GM12878 (cell line): ENCODE measurements at regions not wholly inside any gene's neighbourhood (a gene's known extent, or its start where the extent isn't known, plus 50 kb on each side); places are given as distances from the start of the nearest gene placed in this dataset.

Experiments
- BACH1 ChIP-seq: fragments of 450-650 bp; IDR thresholded peaks from 2 replicates; pipeline ENCODE4 v1.6.1; 2017; ENCODE audit warnings: mild to moderate bottlenecking, borderline replicate concordance
- CHD4 ChIP-seq: fragments of 200-600 bp; sonication (generic); IDR thresholded peaks from 2 replicates; pipeline ENCODE4 v1.6.1; 2016; ENCODE audit warnings: mild to moderate bottlenecking
- CTCF ChIP-seq, 3 experiments: IDR thresholded peaks in 2 of 3; conservative IDR thresholded peaks in 1 of 3; 2 replicates each; pipeline ENCODE4 v1.5.1; 2011; ENCODE audit warnings: low read depth in 3 of 3, low read length in 3 of 3, mild to moderate bottlenecking in 3 of 3, control low read depth in 2 of 3, moderate library complexity in 2 of 3, inconsistent platforms in 1 of 3, mixed read lengths in 1 of 3; ENCODE audit not compliant: control insufficient read depth in 2 of 3, insufficient read depth in 1 of 3; ENCODE audit errors: extremely low read depth in 1 of 3
- EZH2 ChIP-seq: IDR thresholded peaks from 2 replicates; pipeline ENCODE4 v1.6.1; 2012; ENCODE audit warnings: low read depth, mild to moderate bottlenecking, control low read depth, inconsistent platforms, low read length, borderline replicate concordance; ENCODE audit not compliant: control insufficient read depth
- LARP7 ChIP-seq: fragments of 450-650 bp; IDR thresholded peaks from 2 replicates; pipeline ENCODE4 v1.6.1; 2017; ENCODE audit warnings: mild to moderate bottlenecking
- MXI1 ChIP-seq: fragments of 150-350 bp; IDR thresholded peaks from 2 replicates; pipeline ENCODE4 v1.6.1; 2011; ENCODE audit warnings: low read depth, mild to moderate bottlenecking, inconsistent platforms, low read length, improper control_type of control experiment
- POLR2AphosphoS5 ChIP-seq: IDR thresholded peaks from 2 replicates; pipeline ENCODE4 v1.6.1; 2011; ENCODE audit warnings: mild to moderate bottlenecking, low read length, inconsistent platforms
- SREBF2 ChIP-seq: IDR thresholded peaks from 2 replicates; pipeline ENCODE4 v1.6.1; 2012; ENCODE audit warnings: mild to moderate bottlenecking, low read length

DNA sequence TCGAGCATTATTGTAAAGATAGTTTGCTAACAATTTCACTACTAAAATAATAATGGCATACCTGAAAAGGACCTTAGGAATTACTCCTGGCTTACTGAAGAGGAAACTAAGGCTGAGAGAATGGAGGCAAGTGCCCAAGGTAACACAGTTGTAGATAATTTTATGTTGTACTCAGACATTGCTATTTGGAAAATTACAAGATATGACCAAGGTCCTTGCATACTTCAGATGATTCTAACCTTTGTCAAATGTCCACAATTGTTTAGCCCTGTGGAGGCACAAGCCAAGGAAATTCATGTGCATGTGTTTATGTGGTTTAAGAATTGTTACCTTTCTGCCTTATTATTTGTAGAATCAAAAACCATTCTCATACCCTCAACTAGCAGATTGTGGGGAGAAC is 105.7 kb downstream of the TUSC7 start:
- no peak for TF ChIP-seq CTCF (IDR thresholded peaks at IDR 0.05 in 2 of 3, conservative IDR thresholded peaks at IDR 0.05 in 1 of 3; ENCODE audit: control insufficient read depth in 2 of 3, extremely low read depth in 1 of 3, insufficient read depth in 1 of 3, low read depth in 3 of 3, low read length in 3 of 3)
- TF ChIP-seq LARP7 = no peak
- TF ChIP-seq BACH1 = no peak
- TF ChIP-seq MXI1 = no peak
- no peak for TF ChIP-seq SREBF2
- TF ChIP-seq CHD4 = no peak
- TF ChIP-seq EZH2 = no peak
- no peak for TF ChIP-seq POLR2AphosphoS5
